NT2/D1 (cell line): ENCODE measurements at regions not wholly inside any gene's neighbourhood (a gene's known extent, or its start where the extent isn't known, plus 50 kb on each side); places are given as distances from the start of the nearest gene placed in this dataset.

ENCODE experiments used
- SUZ12 ChIP-seq: IDR thresholded peaks from 2 replicates; pipeline ENCODE4 v1.6.1; 2011; ENCODE audit not compliant: insufficient read length, insufficient read depth; ENCODE audit errors: extremely low read depth
- YY1 ChIP-seq: IDR thresholded peaks from 2 replicates; pipeline ENCODE4 v1.6.1; 2011; ENCODE audit not compliant: insufficient read length, insufficient read depth
- ZNF274 ChIP-seq: IDR thresholded peaks from 2 replicates; pipeline ENCODE4 v1.6.1; 2011; ENCODE audit warnings: mild to moderate bottlenecking, low read depth, low read length

- TF ChIP-seq SUZ12 (no peak), ZNF274 (no peak), YY1 (no peak)
These were observed 74.5 kb downstream of the GEMIN8 start for GRCh38 chrX:13955095-13955647.
